ENCODE measurements at regions not wholly inside any gene's neighbourhood (a gene's known extent, or its start where the extent isn't known, plus 50 kb on each side); places are given as distances from the start of the nearest gene placed in this dataset.

- no peak for TF ChIP-seq CTCF (conservative IDR thresholded peaks at IDR 0.05; ENCODE audit: low read depth, low read length)
- no peak for DNase-seq (ENCODE audit: low read depth)
- no peak overlapping the region for H3K4me3 ChIP-seq (ENCODE audit: low read depth, low read length)
These were observed 145.8 kb downstream of the SLC38A6 start for GRCh38 chr14:61126603-61127498.

GRCh38 chr14:61125867-61126572, 145.0 kb downstream of the SLC38A6 start:
- H3K4me3 ChIP-seq (ENCODE audit: low read depth, low read length) = no peak overlapping the region
- no peak for DNase-seq (ENCODE audit: low read depth)
- TF ChIP-seq CTCF (conservative IDR thresholded peaks at IDR 0.05; ENCODE audit: low read depth, low read length) = no peak

GRCh38 chr14:61125041-61125866, 144.2 kb downstream of the SLC38A6 start:
- no peak for TF ChIP-seq CTCF (conservative IDR thresholded peaks at IDR 0.05; ENCODE audit: low read depth, low read length)
- no peak overlapping the region for H3K4me3 ChIP-seq (ENCODE audit: low read depth, low read length)
- DNase-seq (ENCODE audit: low read depth) = no peak

GRCh38 chr14:61122862-61123261, 141.8 kb downstream of the SLC38A6 start:
- DNase-seq (ENCODE audit: low read depth) = no peak
- no peak for TF ChIP-seq CTCF (conservative IDR thresholded peaks at IDR 0.05; ENCODE audit: low read depth, low read length)
- H3K4me3 ChIP-seq (ENCODE audit: low read depth, low read length) = no peak overlapping the region

GRCh38 chr14:61121355-61121787, 140.3 kb downstream of the SLC38A6 start:
- DNase-seq (ENCODE audit: low read depth) = no peak
- TF ChIP-seq CTCF (conservative IDR thresholded peaks at IDR 0.05; ENCODE audit: low read depth, low read length) = no peak
- no peak overlapping the region for H3K4me3 ChIP-seq (ENCODE audit: low read depth, low read length)

GRCh38 chr14:61120576-61120975, 139.5 kb downstream of the SLC38A6 start:
- TF ChIP-seq CTCF (conservative IDR thresholded peaks at IDR 0.05; ENCODE audit: low read depth, low read length) = no peak
- DNase-seq (ENCODE audit: low read depth) = no peak
- H3K4me3 ChIP-seq (ENCODE audit: low read depth, low read length) = no peak overlapping the region
